ENCODE measurements at regions not wholly inside any gene's neighbourhood (a gene's known extent, or its start where the extent isn't known, plus 50 kb on each side); places are given as distances from the start of the nearest gene placed in this dataset.

- TF ChIP-seq POLR2A (IDR thresholded peaks at IDR 0.05): no peak
- no peak for TF ChIP-seq CTCF (IDR thresholded peaks at IDR 0.05)
These were observed 227.3 kb upstream of the DAAM1 start for GRCh38 chr14:58961045-58961731.
